OCI-LY7 (cell line): ENCODE measurements at regions not wholly inside any gene's neighbourhood (a gene's known extent, or its start where the extent isn't known, plus 50 kb on each side); places are given as distances from the start of the nearest gene placed in this dataset.

Experiments used
- BruUV-seq: library from RNA; stranded (reverse); fragments of 400-500 nt; replicated peaks from 2 replicates; lab custom pipeline; 2021; lab: Mats Ljungman, UMichigan
- CTCF ChIA-PET: fragments of 300-600 bp; sonication (Branson Sonifier 250); formaldehyde crosslinking; loops from one replicate; lab custom pipeline; 2022; ENCODE audit warnings: antibody characterized with exemption; ENCODE audit not compliant: unreplicated experiment; lab: Charles Lee
- POLR2A ChIA-PET: fragments of 300-600 bp; sonication (Branson Sonifier 250); formaldehyde crosslinking; loops from one replicate; lab custom pipeline; 2022; ENCODE audit warnings: antibody characterized with exemption; lab: Charles Lee
- DNase-seq: peaks from one replicate; pipeline ENCODE4 v3.0.0-alpha.2; 2015; ENCODE audit warnings: low spot score
- H2AFZ ChIP-seq: fragments of 200-600 bp; sonication (generic), shearing (Covaris generic); 2 replicates; pipeline ENCODE4 v1.6.1; 2014; ENCODE audit warnings: mild to moderate bottlenecking, antibody characterized with exemption, low read length, moderate library complexity
- H3K27ac ChIP-seq: fragments of 200-600 bp; sonication (generic); 2 replicates; pipeline ENCODE4 v1.5.1; 2014; ENCODE audit warnings: mixed run types, low read depth, mild to moderate bottlenecking, moderate library complexity, low read length, inconsistent platforms; ENCODE audit not compliant: poor library complexity, severe bottlenecking
- H3K36me3 ChIP-seq: fragments of 200-600 bp; sonication (generic); 2 replicates; pipeline ENCODE4 v1.6.1; 2014; ENCODE audit warnings: mild to moderate bottlenecking, antibody characterized with exemption, low read length, moderate library complexity, mixed read lengths; ENCODE audit not compliant: insufficient read depth
- H3K4me1 ChIP-seq: fragments of 200-600 bp; sonication (generic); 2 replicates; pipeline ENCODE4 v1.5.1; 2014; ENCODE audit warnings: mild to moderate bottlenecking, low read length; ENCODE audit not compliant: insufficient read depth, poor library complexity, severe bottlenecking
- H3K4me2 ChIP-seq: fragments of 200-600 bp; sonication (generic); 2 replicates; pipeline ENCODE4 v1.6.1; 2014; ENCODE audit warnings: mild to moderate bottlenecking, low read length
- H3K4me3 ChIP-seq: fragments of 200-600 bp; sonication (generic); 2 replicates; pipeline ENCODE4 v1.5.1; 2014; ENCODE audit warnings: mild to moderate bottlenecking, low read depth, low read length; ENCODE audit not compliant: poor library complexity, severe bottlenecking
- H3K79me2 ChIP-seq: fragments of 200-600 bp; sonication (generic); 2 replicates; pipeline ENCODE4 v1.6.1; 2016; ENCODE audit warnings: low read depth, mild to moderate bottlenecking, low read length, moderate library complexity, mixed read lengths; ENCODE audit not compliant: insufficient read depth
- H3K9me2 ChIP-seq: fragments of 200-600 bp; sonication (generic); 2 replicates; pipeline ENCODE4 v1.6.1; 2016; ENCODE audit warnings: mild to moderate bottlenecking, low read length, mixed read lengths; ENCODE audit not compliant: insufficient read depth
- H3K9me3 ChIP-seq: fragments of 200-600 bp; sonication (generic); 2 replicates; pipeline ENCODE4 v1.6.1; 2014; ENCODE audit warnings: mild to moderate bottlenecking, mixed run types, low read length, mixed read lengths
- H4K20me1 ChIP-seq: fragments of 200-600 bp; sonication (generic); 2 replicates; pipeline ENCODE4 v1.6.1; 2014; ENCODE audit warnings: mild to moderate bottlenecking, antibody characterized with exemption, low read length, moderate library complexity, mixed read lengths; ENCODE audit not compliant: insufficient read depth
- EZH2phosphoT487 ChIP-seq: fragments of 200-600 bp; sonication (generic); IDR thresholded peaks from 2 replicates; pipeline ENCODE4 v1.6.1; 2018; ENCODE audit warnings: low read depth, borderline replicate concordance, mild to moderate bottlenecking, mixed run types, antibody characterized with exemption, low read length, moderate library complexity, mixed read lengths
- intact Hi-C: fragments of 100-400 bp; cut with micrococcal nuclease; formaldehyde crosslinking; loops from one replicate; pipeline ENCODE4 v1.10.0; 2022; ENCODE audit not compliant: unreplicated experiment
- TF ChIP-seq, protein P1 (sequence below): fragments of 200-600 bp; sonication (generic); conservative IDR thresholded peaks from 2 replicates; pipeline ENCODE4 v1.5.1; 2014; ENCODE audit warnings: mild to moderate bottlenecking, antibody characterized with exemption, low read length, moderate library complexity, mixed read lengths

- Histone ChIP-seq H3K27ac (no peak overlapping the region), H3K4me2 (no peak overlapping the region), H2AFZ (no peak overlapping the region), H3K9me2 (no peaks in the 10 kb centered on the region), H3K36me3 (peaks cover 10% of the 10 kb centered on the region), H4K20me1 (no peaks in the 10 kb centered on the region), H3K4me3 (no peak overlapping the region), H3K9me3 (no peaks in the 10 kb centered on the region), H3K4me1 (peaks cover 19% of the 10 kb centered on the region), H3K79me2 (peaks cover 19% of the 10 kb centered on the region; the same call in 1 of the 2 replicates)
- no peak for TF ChIP-seq EZH2phosphoT487
- TF ChIP-seq, protein P1, sequence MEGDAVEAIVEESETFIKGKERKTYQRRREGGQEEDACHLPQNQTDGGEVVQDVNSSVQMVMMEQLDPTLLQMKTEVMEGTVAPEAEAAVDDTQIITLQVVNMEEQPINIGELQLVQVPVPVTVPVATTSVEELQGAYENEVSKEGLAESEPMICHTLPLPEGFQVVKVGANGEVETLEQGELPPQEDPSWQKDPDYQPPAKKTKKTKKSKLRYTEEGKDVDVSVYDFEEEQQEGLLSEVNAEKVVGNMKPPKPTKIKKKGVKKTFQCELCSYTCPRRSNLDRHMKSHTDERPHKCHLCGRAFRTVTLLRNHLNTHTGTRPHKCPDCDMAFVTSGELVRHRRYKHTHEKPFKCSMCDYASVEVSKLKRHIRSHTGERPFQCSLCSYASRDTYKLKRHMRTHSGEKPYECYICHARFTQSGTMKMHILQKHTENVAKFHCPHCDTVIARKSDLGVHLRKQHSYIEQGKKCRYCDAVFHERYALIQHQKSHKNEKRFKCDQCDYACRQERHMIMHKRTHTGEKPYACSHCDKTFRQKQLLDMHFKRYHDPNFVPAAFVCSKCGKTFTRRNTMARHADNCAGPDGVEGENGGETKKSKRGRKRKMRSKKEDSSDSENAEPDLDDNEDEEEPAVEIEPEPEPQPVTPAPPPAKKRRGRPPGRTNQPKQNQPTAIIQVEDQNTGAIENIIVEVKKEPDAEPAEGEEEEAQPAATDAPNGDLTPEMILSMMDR: no peak
- ChIA-PET POLR2A (no interaction called here), CTCF (no interaction called here)
- intact Hi-C loops: no loop called here
- BruUV-seq: no TSS peak
- DNase-seq: no peak
Measured at GRCh38 chr7:130909161-130909836, 175.3 kb upstream of the KLF14 start.

- no TSS peak for BruUV-seq
- no peak overlapping the region for H3K4me3 ChIP-seq
- TF ChIP-seq EZH2phosphoT487: no peak
- TF ChIP-seq, protein P1: no peak
- no peak for DNase-seq
- ChIA-PET CTCF (no interaction called here), POLR2A (no interaction called here)
- peaks cover 23% of the 10 kb centered on the region; the same call in 1 of the 2 replicates for H3K79me2 ChIP-seq
- H3K4me2 ChIP-seq: no peak overlapping the region
- intact Hi-C loops: loop anchor here (5.0 kb wide), 1 partner anchor 417 kb away; the partner anchor contains the start of gene MKLN1
- H3K27ac ChIP-seq: no peak overlapping the region
- H3K9me2 ChIP-seq: no peaks in the 10 kb centered on the region
- H4K20me1 ChIP-seq: no peaks in the 10 kb centered on the region
- peaks cover 26% of the 10 kb centered on the region for H3K4me1 ChIP-seq
- H2AFZ ChIP-seq: no peak overlapping the region
- H3K9me3 ChIP-seq: no peaks in the 10 kb centered on the region
- peaks cover 10% of the 10 kb centered on the region for H3K36me3 ChIP-seq
Measured at GRCh38 chr7:130909881-130910672, 176.1 kb upstream of the KLF14 start.
